GM12878 (cell line): ENCODE measurements at regions not wholly inside any gene's neighbourhood (a gene's known extent, or its start where the extent isn't known, plus 50 kb on each side); places are given as distances from the start of the nearest gene placed in this dataset.

ENCODE experiments used
- ATAC-seq: fragments of 200-7000 bp; cut with Tn5 transposase; 3 replicates; pipeline ENCODE4 v1.9.1; 2020; ENCODE audit warnings: mild to moderate bottlenecking, moderate library complexity
- BruUV-seq: library from RNA; stranded (reverse); fragments of 400-500 nt; replicated peaks from 2 replicates; lab custom pipeline; 2021; lab: Mats Ljungman, UMichigan
- CTCF ChIA-PET: fragments of 300-600 bp; sonication (Branson Sonifier 250); formaldehyde crosslinking; extraction: SDS; loops from one replicate; lab custom pipeline; 2021; ENCODE audit warnings: inconsistent platforms; lab: Yijun Ruan, JAX
- POLR2A ChIA-PET: fragments of 350-600 bp; formaldehyde crosslinking; extraction: SDS; loops from one replicate; lab custom pipeline; 2021; ENCODE audit warnings: inconsistent platforms; lab: Charles Lee
- RAD21 ChIA-PET: fragments of 300-600 bp; sonication (Branson Sonifier 250); formaldehyde crosslinking; loops from one replicate; lab custom pipeline; 2023; ENCODE audit warnings: antibody characterized with exemption; ENCODE audit not compliant: unreplicated experiment; lab: Charles Lee
- SMC1A ChIA-PET: fragments of 300-600 bp; sonication (Branson Sonifier 250); formaldehyde crosslinking; loops from one replicate; lab custom pipeline; 2023; ENCODE audit not compliant: unreplicated experiment, uncharacterized antibody; lab: Charles Lee
- DNase-seq: peaks from one replicate; pipeline ENCODE4 v3.0.0-alpha.2; 2011; ENCODE audit warnings: low read depth, low spot score
- FAIRE-seq: peaks from 3 replicates; lab custom pipeline; 2011; peaks lifted over from hg19 to GRCh38; lab: Jason Lieb, UNC
- H2AFZ ChIP-seq: 2 replicates; pipeline ENCODE4 v1.6.0; 2011; ENCODE audit warnings: low read depth, low read length, control low read depth; ENCODE audit not compliant: control insufficient read depth
- H3K27ac ChIP-seq: 2 replicates; pipeline ENCODE4 v1.5.1; 2011; ENCODE audit warnings: control low read depth; ENCODE audit not compliant: control insufficient read depth, insufficient read depth
- H3K27me3 ChIP-seq, 2 experiments: replicated peaks in 1 of 2; 2 replicates each; pipeline versions ENCODE4 v1.6.0 to v1.6.1; 2011; ENCODE audit warnings: low read length in 1 of 2; ENCODE audit not compliant: control insufficient read depth in 2 of 2, insufficient read depth in 2 of 2
- H3K36me3 ChIP-seq, 2 experiments: 2 replicates each; pipeline ENCODE4 v1.5.1; 2011; ENCODE audit warnings: low read length in 1 of 2; ENCODE audit not compliant: control insufficient read depth in 2 of 2, insufficient read depth in 2 of 2
- H3K4me1 ChIP-seq: 2 replicates; pipeline ENCODE4 v1.6.1; 2011; ENCODE audit warnings: mild to moderate bottlenecking, low read length, moderate library complexity, mixed read lengths; ENCODE audit not compliant: control insufficient read depth, insufficient read depth
- H3K4me2 ChIP-seq: 2 replicates; pipeline ENCODE4 v1.6.0; 2011; ENCODE audit warnings: control low read depth; ENCODE audit not compliant: control insufficient read depth, insufficient read depth
- H3K4me3 ChIP-seq: fragments of 200-600 bp; sonication (generic); 2 replicates; pipeline ENCODE4 v1.5.1; 2016
- H3K79me2 ChIP-seq: 2 replicates; pipeline ENCODE4 v1.6.0; 2011; ENCODE audit warnings: low read length; ENCODE audit not compliant: control insufficient read depth, insufficient read depth
- H3K9ac ChIP-seq: 2 replicates; pipeline ENCODE4 v1.8.0; 2011; ENCODE audit warnings: low read length, control low read depth, mixed read lengths; ENCODE audit not compliant: control insufficient read depth, insufficient read depth
- H3K9me3 ChIP-seq: replicated peaks from 3 replicates; pipeline ENCODE4 v1.5.1; 2011; ENCODE audit warnings: mild to moderate bottlenecking, low read length; ENCODE audit not compliant: control insufficient read depth, insufficient read depth
- H4K20me1 ChIP-seq: 2 replicates; pipeline ENCODE4 v1.6.0; 2011; ENCODE audit not compliant: control insufficient read depth, insufficient read depth
- ATF7 ChIP-seq: fragments of 450-650 bp; IDR thresholded peaks from 2 replicates; pipeline ENCODE4 v1.6.1; 2016; ENCODE audit warnings: low read depth, mild to moderate bottlenecking
- CHD4 ChIP-seq: fragments of 200-600 bp; sonication (generic); IDR thresholded peaks from 2 replicates; pipeline ENCODE4 v1.6.1; 2016; ENCODE audit warnings: mild to moderate bottlenecking
- CREB1 ChIP-seq: IDR thresholded peaks from 2 replicates; pipeline ENCODE4 v1.6.1; 2012; ENCODE audit warnings: low read depth, mild to moderate bottlenecking, inconsistent platforms
- ESRRA ChIP-seq: IDR thresholded peaks from 2 replicates; pipeline ENCODE4 v1.6.1; 2012; ENCODE audit warnings: mild to moderate bottlenecking, low read length, improper control_type of control experiment
- HDAC2 ChIP-seq: fragments of 200-600 bp; sonication (generic); IDR thresholded peaks from 2 replicates; pipeline ENCODE4 v1.6.1; 2017
- JUNB ChIP-seq: IDR thresholded peaks from 2 replicates; pipeline ENCODE4 v1.6.1; 2016; ENCODE audit warnings: antibody characterized with exemption, mild to moderate bottlenecking
- KLF5 ChIP-seq: fragments of 450-650 bp; IDR thresholded peaks from 2 replicates; pipeline ENCODE4 v1.6.1; 2014; ENCODE audit warnings: mild to moderate bottlenecking; ENCODE audit not compliant: partially characterized antibody
- LARP7 ChIP-seq: fragments of 450-650 bp; IDR thresholded peaks from 2 replicates; pipeline ENCODE4 v1.6.1; 2017; ENCODE audit warnings: mild to moderate bottlenecking
- MEF2B ChIP-seq: fragments of 450-650 bp; IDR thresholded peaks from 2 replicates; pipeline ENCODE4 v1.6.1; 2018; ENCODE audit warnings: mild to moderate bottlenecking, moderate library complexity; ENCODE audit not compliant: partially characterized antibody, poor library complexity, severe bottlenecking
- PAX8 ChIP-seq: fragments of 450-650 bp; IDR thresholded peaks from 2 replicates; pipeline ENCODE4 v1.6.1; 2017; ENCODE audit warnings: mild to moderate bottlenecking, moderate library complexity
- POLR2AphosphoS2 ChIP-seq: IDR thresholded peaks from 2 replicates; pipeline ENCODE4 v1.6.1; 2011; ENCODE audit warnings: low read depth, mild to moderate bottlenecking, low read length, improper control_type of control experiment, moderate library complexity
- RFX5 ChIP-seq: IDR thresholded peaks from 2 replicates; pipeline ENCODE4 v1.6.1; 2011; ENCODE audit warnings: low read depth, low read length, improper control_type of control experiment
- SREBF2 ChIP-seq: IDR thresholded peaks from 2 replicates; pipeline ENCODE4 v1.6.1; 2012; ENCODE audit warnings: mild to moderate bottlenecking, low read length
- TAF1 ChIP-seq: IDR thresholded peaks from 2 replicates; pipeline ENCODE4 v1.6.1; 2011; ENCODE audit warnings: mild to moderate bottlenecking, low read depth, low read length, borderline replicate concordance
- WGBS: methylation state at CpG from one replicate; pipeline ENCODE4 v1.1.6; 2016; ENCODE audit warnings: low lambda C conversion rate; ENCODE audit not compliant: insufficient replicate concordance, insufficient coverage; ENCODE audit errors: missing lambda C conversion rate; 5-methylcytosine and 5-hydroxymethylcytosine counted together
- in situ Hi-C: fragments of 300-500 bp; cut with MboI; formaldehyde crosslinking; loops from 9 replicates; pipeline ENCODE4 v1.14.3; 2018; ENCODE audit warnings: mixed read lengths
- intact Hi-C: fragments of 100-400 bp; cut with micrococcal nuclease; formaldehyde crosslinking; loops from one replicate; pipeline ENCODE4 v1.14.2; 2022; ENCODE audit not compliant: unreplicated experiment
- TF ChIP-seq, protein P1 (sequence below): fragments of 450-650 bp; IDR thresholded peaks from 2 replicates; pipeline ENCODE4 v1.6.1; 2016; ENCODE audit warnings: mild to moderate bottlenecking
- TF ChIP-seq, protein P2 (sequence below): fragments of 450-650 bp; IDR thresholded peaks from 2 replicates; pipeline ENCODE4 v1.6.1; 2016; ENCODE audit warnings: mild to moderate bottlenecking
- TF ChIP-seq, protein P3 (sequence below): fragments of 450-650 bp; IDR thresholded peaks from 2 replicates; pipeline ENCODE4 v1.6.1; 2014; ENCODE audit warnings: mild to moderate bottlenecking
- TF ChIP-seq, protein P4 (sequence below): IDR thresholded peaks from 2 replicates; pipeline ENCODE4 v1.6.1; 2011; ENCODE audit warnings: low read depth, low read length, improper control_type of control experiment, borderline replicate concordance

DNA sequence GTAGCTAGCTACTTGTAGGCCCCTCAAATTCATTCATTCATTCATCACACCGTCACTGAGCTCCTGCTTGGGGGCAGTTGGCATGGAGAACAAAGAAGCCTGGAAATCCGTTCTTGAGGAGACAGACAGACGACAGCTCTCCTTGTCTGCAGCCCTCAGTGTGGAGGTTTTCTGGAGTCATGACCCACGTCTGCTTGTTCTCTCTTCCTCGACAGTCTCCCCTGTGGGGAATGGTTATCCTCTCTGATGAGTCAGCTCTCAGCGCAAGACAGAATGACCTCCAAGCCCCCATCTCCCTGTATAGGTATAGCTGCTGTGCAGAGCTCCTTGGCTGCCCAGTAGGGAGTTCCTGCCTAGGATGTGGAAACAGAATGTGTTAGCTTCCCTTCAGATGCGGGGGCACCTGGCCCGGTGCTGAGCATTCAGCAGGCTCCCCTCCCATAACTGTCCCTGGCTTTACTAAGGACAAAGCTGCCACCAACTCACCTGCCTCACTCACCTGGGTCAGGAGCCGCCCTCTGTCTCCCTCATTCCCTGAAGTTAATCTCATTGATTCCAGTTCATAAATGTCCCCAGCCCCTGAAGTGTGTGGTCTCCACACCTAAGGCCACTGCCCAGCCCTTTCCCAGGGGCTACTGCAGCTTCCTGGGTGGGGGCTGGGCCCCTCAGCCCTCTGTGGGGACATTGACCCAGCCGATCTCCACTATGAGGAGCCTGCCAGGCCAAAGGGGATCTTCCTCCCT is 124.7 kb downstream of the ACKR3 start:
- no peak overlapping the region for H3K4me3 ChIP-seq
- no peak overlapping the region for H3K9ac ChIP-seq
- H2AFZ ChIP-seq, result no peak overlapping the region
- TF ChIP-seq POLR2AphosphoS2, result no peak
- TF ChIP-seq RFX5, result no peak
- TF ChIP-seq JUNB, result no peak
- TF ChIP-seq MEF2B, result no peak
- TF ChIP-seq TAF1, result no peak
- TF ChIP-seq, protein P1, sequence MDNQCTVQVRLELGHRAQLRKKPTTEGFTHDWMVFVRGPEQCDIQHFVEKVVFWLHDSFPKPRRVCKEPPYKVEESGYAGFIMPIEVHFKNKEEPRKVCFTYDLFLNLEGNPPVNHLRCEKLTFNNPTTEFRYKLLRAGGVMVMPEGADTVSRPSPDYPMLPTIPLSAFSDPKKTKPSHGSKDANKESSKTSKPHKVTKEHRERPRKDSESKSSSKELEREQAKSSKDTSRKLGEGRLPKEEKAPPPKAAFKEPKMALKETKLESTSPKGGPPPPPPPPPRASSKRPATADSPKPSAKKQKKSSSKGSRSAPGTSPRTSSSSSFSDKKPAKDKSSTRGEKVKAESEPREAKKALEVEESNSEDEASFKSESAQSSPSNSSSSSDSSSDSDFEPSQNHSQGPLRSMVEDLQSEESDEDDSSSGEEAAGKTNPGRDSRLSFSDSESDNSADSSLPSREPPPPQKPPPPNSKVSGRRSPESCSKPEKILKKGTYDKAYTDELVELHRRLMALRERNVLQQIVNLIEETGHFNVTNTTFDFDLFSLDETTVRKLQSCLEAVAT, result no peak
- no peak for TF ChIP-seq PAX8
- TF ChIP-seq HDAC2, result no peak
- no peak for TF ChIP-seq LARP7
- no peak for TF ChIP-seq CREB1
- no peak for TF ChIP-seq CHD4
- TF ChIP-seq, protein P2, sequence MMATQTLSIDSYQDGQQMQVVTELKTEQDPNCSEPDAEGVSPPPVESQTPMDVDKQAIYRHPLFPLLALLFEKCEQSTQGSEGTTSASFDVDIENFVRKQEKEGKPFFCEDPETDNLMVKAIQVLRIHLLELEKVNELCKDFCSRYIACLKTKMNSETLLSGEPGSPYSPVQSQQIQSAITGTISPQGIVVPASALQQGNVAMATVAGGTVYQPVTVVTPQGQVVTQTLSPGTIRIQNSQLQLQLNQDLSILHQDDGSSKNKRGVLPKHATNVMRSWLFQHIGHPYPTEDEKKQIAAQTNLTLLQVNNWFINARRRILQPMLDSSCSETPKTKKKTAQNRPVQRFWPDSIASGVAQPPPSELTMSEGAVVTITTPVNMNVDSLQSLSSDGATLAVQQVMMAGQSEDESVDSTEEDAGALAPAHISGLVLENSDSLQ, result no peak
- TF ChIP-seq, protein P3, sequence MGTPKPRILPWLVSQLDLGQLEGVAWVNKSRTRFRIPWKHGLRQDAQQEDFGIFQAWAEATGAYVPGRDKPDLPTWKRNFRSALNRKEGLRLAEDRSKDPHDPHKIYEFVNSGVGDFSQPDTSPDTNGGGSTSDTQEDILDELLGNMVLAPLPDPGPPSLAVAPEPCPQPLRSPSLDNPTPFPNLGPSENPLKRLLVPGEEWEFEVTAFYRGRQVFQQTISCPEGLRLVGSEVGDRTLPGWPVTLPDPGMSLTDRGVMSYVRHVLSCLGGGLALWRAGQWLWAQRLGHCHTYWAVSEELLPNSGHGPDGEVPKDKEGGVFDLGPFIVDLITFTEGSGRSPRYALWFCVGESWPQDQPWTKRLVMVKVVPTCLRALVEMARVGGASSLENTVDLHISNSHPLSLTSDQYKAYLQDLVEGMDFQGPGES, result no peak
- TF ChIP-seq, protein P4, sequence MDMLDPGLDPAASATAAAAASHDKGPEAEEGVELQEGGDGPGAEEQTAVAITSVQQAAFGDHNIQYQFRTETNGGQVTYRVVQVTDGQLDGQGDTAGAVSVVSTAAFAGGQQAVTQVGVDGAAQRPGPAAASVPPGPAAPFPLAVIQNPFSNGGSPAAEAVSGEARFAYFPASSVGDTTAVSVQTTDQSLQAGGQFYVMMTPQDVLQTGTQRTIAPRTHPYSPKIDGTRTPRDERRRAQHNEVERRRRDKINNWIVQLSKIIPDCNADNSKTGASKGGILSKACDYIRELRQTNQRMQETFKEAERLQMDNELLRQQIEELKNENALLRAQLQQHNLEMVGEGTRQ, result no peak
- no peak for TF ChIP-seq ATF7
- no peak for TF ChIP-seq KLF5
- TF ChIP-seq ESRRA, result no peak
- no peak for TF ChIP-seq SREBF2
- ChIA-PET POLR2A (no interaction called here), RAD21 (no interaction called here), CTCF (interaction anchor here (0.6 kb wide), 1 partner anchor 182 kb away, joined by 3 read pairs; no protein-coding TSS in a partner anchor), SMC1A (interaction anchor here (1.0 to 1.5 kb wide), 2 partner anchors 14 to 252 kb away, joined by 3 to 5 read pairs; no protein-coding TSS in a partner anchor)
- DNase-seq (no peak), FAIRE-seq (no peak), ATAC-seq (no peak)
- in situ Hi-C loops (no loop called here), intact Hi-C loops (no loop called here)
- no peaks in the 10 kb centered on the region for H3K36me3 ChIP-seq
- no peak overlapping the region for H3K27ac ChIP-seq
- H3K79me2 ChIP-seq, result no peaks in the 10 kb centered on the region
- H4K20me1 ChIP-seq, result no peaks in the 10 kb centered on the region
- 20% methylated on average over 10 of the region's 10 CpGs for WGBS
- no peaks in the 10 kb centered on the region for H3K9me3 ChIP-seq
- H3K27me3 ChIP-seq, result peaks cover 0 to 2% of the 10 kb centered on the region in 2 experiments; a peak in 2 of 4 replicates
- no peak overlapping the region for H3K4me2 ChIP-seq
- BruUV-seq, result no TSS peak
- H3K4me1 ChIP-seq, result no peaks in the 10 kb centered on the region
